DND-41 (cell line): ENCODE measurements at regions not wholly inside any gene's neighbourhood (a gene's known extent, or its start where the extent isn't known, plus 50 kb on each side); places are given as distances from the start of the nearest gene placed in this dataset.
"Not testable (repeated sequence)": the region's sequence is repeated elsewhere in the genome, so short reads cannot be mapped to it uniquely, and the experiment has no call there.

ENCODE experiments used
- ATAC-seq: fragments of 200-7000 bp; cut with Tn5 transposase; 3 replicates; pipeline ENCODE4 v1.9.1; 2021; ENCODE audit warnings: low read depth; ENCODE audit not compliant: insufficient read depth
- DNase-seq: peaks from one replicate; pipeline ENCODE4 v3.0.0-alpha.2; 2020
- H2AFZ ChIP-seq: 2 replicates; pipeline ENCODE4 v1.6.0; 2012; ENCODE audit warnings: low read depth, low read length
- H3K27ac ChIP-seq: 2 replicates; pipeline ENCODE4 v1.5.1; 2012; ENCODE audit warnings: low read length, inconsistent platforms
- H3K27me3 ChIP-seq: fragments of 200-600 bp; sonication (generic); 2 replicates; pipeline ENCODE4 v1.6.0; 2012; ENCODE audit warnings: low read length, mild to moderate bottlenecking, inconsistent platforms; ENCODE audit not compliant: insufficient read depth, poor library complexity
- H3K36me3 ChIP-seq: 2 replicates; pipeline ENCODE4 v1.5.1; 2012; ENCODE audit warnings: low read length, inconsistent platforms; ENCODE audit not compliant: insufficient read depth
- H3K4me1 ChIP-seq: 2 replicates; pipeline ENCODE4 v1.5.1; 2012; ENCODE audit warnings: mild to moderate bottlenecking, low read length; ENCODE audit not compliant: insufficient read depth
- H3K4me2 ChIP-seq: 2 replicates; pipeline ENCODE4 v1.6.0; 2012; ENCODE audit warnings: mild to moderate bottlenecking, moderate library complexity, low read length, inconsistent platforms; ENCODE audit not compliant: insufficient read depth
- H3K4me3 ChIP-seq, 2 experiments: fragments of 200-600 bp in 1 of 2; shearing (Covaris generic) in 1 of 2; 2 replicates each; pipeline ENCODE4 v1.5.1; 2012 to 2016; ENCODE audit warnings: inconsistent platforms in 2 of 2, low read length in 2 of 2, mild to moderate bottlenecking in 2 of 2, low read depth in 1 of 2, moderate library complexity in 1 of 2
- H3K79me2 ChIP-seq: 2 replicates; pipeline ENCODE4 v1.6.0; 2012; ENCODE audit warnings: low read length, inconsistent platforms; ENCODE audit not compliant: insufficient read depth
- H3K9ac ChIP-seq: 2 replicates; pipeline ENCODE4 v1.6.0; 2012; ENCODE audit warnings: low read depth, mild to moderate bottlenecking, inconsistent platforms, low read length, moderate library complexity
- H3K9me3 ChIP-seq: 2 replicates; pipeline ENCODE4 v1.5.1; 2012; ENCODE audit warnings: low read length, moderate library complexity, mild to moderate bottlenecking, inconsistent platforms; ENCODE audit not compliant: insufficient read depth, severe bottlenecking
- H4K20me1 ChIP-seq: 2 replicates; pipeline ENCODE4 v1.6.0; 2012; ENCODE audit warnings: low read length; ENCODE audit not compliant: insufficient read depth
- CTCF ChIP-seq: IDR thresholded peaks from 2 replicates; pipeline ENCODE4 v1.5.1; 2012; ENCODE audit warnings: borderline replicate concordance, low read length, moderate library complexity, mild to moderate bottlenecking; ENCODE audit not compliant: poor library complexity, severe bottlenecking; ENCODE audit errors: extremely low read depth
- EZH2 ChIP-seq: IDR thresholded peaks from 3 replicates; pipeline ENCODE4 v1.6.1; 2012; ENCODE audit warnings: borderline replicate concordance, low read depth, mild to moderate bottlenecking, moderate library complexity, low read length, inconsistent platforms; ENCODE audit not compliant: severe bottlenecking

- H3K36me3 ChIP-seq = no peaks in the 10 kb centered on the region
- no peak overlapping the region for H3K9ac ChIP-seq
- no peak for DNase-seq
- no peaks in the 10 kb centered on the region for H4K20me1 ChIP-seq
- H2AFZ ChIP-seq = no peak overlapping the region
- no peak for ATAC-seq
- no peaks in the 10 kb centered on the region for H3K9me3 ChIP-seq
- no peak overlapping the region for H3K4me2 ChIP-seq
- H3K4me3 ChIP-seq = no peak overlapping the region
- H3K27me3 ChIP-seq = no peaks in the 10 kb centered on the region
- TF ChIP-seq EZH2 (no peak), CTCF (no peak)
- no peaks in the 10 kb centered on the region for H3K4me1 ChIP-seq
- H3K27ac ChIP-seq = no peak overlapping the region
- no peaks in the 10 kb centered on the region for H3K79me2 ChIP-seq
Measured at GRCh38 chr13:109985871-109986450, 199.6 kb upstream of the IRS2 start.

- DNase-seq (no peak), ATAC-seq (no peak)
- H3K4me1 ChIP-seq = no peaks in the 10 kb centered on the region
- H4K20me1 ChIP-seq = no peaks in the 10 kb centered on the region
- H3K4me2 ChIP-seq = no peak overlapping the region
- TF ChIP-seq EZH2 (no peak), CTCF (no peak)
- H3K27me3 ChIP-seq = no peaks in the 10 kb centered on the region
- H3K79me2 ChIP-seq = no peaks in the 10 kb centered on the region
- no peaks in the 10 kb centered on the region for H3K36me3 ChIP-seq
- no peak overlapping the region for H2AFZ ChIP-seq
- H3K9ac ChIP-seq = no peak overlapping the region
- no peak overlapping the region for H3K4me3 ChIP-seq
- no peak overlapping the region for H3K27ac ChIP-seq
- no peaks in the 10 kb centered on the region for H3K9me3 ChIP-seq
Measured at GRCh38 chr13:109983447-109983846, 197.1 kb upstream of the IRS2 start.

- no peak overlapping the region for H3K4me2 ChIP-seq
- DNase-seq = no peak
- ATAC-seq = no peak
- peaks cover 6% of the 10 kb centered on the region; the same call in 1 of the 2 replicates for H3K4me1 ChIP-seq
- H3K27ac ChIP-seq = no peak overlapping the region
- H3K9ac ChIP-seq = no peak overlapping the region
- H3K36me3 ChIP-seq = no peaks in the 10 kb centered on the region
- H3K9me3 ChIP-seq = no peaks in the 10 kb centered on the region
- TF ChIP-seq EZH2 (no peak), CTCF (no peak)
- H3K27me3 ChIP-seq = no peaks in the 10 kb centered on the region
- no peaks in the 10 kb centered on the region for H3K79me2 ChIP-seq
- H4K20me1 ChIP-seq = no peaks in the 10 kb centered on the region
- no peak overlapping the region for H3K4me3 ChIP-seq
- no peak overlapping the region for H2AFZ ChIP-seq
Measured at GRCh38 chr13:109981000-109981399, 194.6 kb upstream of the IRS2 start.

GRCh38 chr13:109979676-109980075, 193.3 kb upstream of the IRS2 start:
- H4K20me1 ChIP-seq, H3K27me3 ChIP-seq, H3K27ac ChIP-seq, H3K36me3 ChIP-seq, H3K9me3 ChIP-seq, ATAC-seq, H2AFZ ChIP-seq, H3K4me1 ChIP-seq, H3K79me2 ChIP-seq, H3K9ac ChIP-seq, H3K4me3 ChIP-seq, DNase-seq, H3K4me2 ChIP-seq: not testable (repeated sequence)
